GM10266 (cell line): ENCODE measurements at regions not wholly inside any gene's neighbourhood (a gene's known extent, or its start where the extent isn't known, plus 50 kb on each side); places are given as distances from the start of the nearest gene placed in this dataset.

ENCODE experiments used
- DNase-seq: peaks from one replicate; pipeline ENCODE4 v3.0.0; 2012; ENCODE audit errors: extremely low spot score
- CTCF ChIP-seq: IDR thresholded peaks from 2 replicates; pipeline ENCODE4 v1.5.1; 2012; ENCODE audit warnings: mild to moderate bottlenecking, low read depth; ENCODE audit not compliant: control insufficient read depth, insufficient read depth; ENCODE audit errors: missing control alignments

- TF ChIP-seq CTCF: no peak
- no peak for DNase-seq
Observed at GRCh38 chr3:147930232-147930807, 521.2 kb downstream of the ZIC1 start.

- TF ChIP-seq CTCF: no peak
- no peak for DNase-seq
Observed at GRCh38 chr3:147934451-147935180, 525.5 kb downstream of the ZIC1 start.

DNA sequence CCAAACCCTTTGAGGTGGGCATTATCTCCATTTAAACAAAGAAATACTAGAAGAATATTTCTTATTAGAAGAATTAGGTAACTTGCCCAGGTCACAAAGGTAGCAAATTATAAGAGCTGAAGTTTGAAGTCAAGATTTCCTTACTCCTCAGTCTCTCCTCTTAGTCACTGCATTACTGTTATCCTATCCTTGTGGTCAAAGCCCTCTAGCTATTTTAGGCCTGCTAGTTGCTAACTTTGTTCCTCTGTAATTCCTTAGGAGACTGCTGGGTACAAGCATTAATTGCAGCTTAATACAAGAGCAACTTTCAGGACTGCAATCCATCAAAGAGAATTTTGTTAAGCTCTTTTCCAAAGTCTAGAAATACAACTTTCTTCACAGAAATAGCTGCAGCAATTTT is 528.2 kb downstream of the ZIC1 start:
- no peak for TF ChIP-seq CTCF
- no peak for DNase-seq

GRCh38 chr3:147937891-147938290 is 528.7 kb downstream of the ZIC1 start:
- no peak for DNase-seq
- no peak for TF ChIP-seq CTCF

DNA sequence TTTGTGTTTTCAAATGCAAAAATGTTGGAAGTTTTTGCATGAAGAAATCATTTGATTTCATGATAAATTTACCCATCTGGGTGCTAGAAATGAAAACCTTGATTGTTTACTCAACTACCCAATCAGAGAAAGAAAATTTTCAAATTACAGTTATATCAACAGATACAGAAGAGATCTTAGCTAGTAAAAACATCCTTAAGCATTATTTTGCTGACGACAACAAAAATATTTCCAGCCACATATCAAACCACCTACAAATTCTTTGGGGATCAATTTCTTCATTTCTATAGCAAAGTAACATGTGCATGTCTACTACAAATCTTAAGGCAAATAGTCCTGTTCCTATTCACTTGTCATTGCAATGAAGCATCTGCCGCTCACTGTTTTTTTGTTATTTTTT is 530.3 kb downstream of the ZIC1 start:
- no peak for TF ChIP-seq CTCF
- no peak for DNase-seq

- no peak for TF ChIP-seq CTCF
- DNase-seq: no peak
Observed at GRCh38 chr3:147939839-147940238, 530.7 kb downstream of the ZIC1 start.

DNA sequence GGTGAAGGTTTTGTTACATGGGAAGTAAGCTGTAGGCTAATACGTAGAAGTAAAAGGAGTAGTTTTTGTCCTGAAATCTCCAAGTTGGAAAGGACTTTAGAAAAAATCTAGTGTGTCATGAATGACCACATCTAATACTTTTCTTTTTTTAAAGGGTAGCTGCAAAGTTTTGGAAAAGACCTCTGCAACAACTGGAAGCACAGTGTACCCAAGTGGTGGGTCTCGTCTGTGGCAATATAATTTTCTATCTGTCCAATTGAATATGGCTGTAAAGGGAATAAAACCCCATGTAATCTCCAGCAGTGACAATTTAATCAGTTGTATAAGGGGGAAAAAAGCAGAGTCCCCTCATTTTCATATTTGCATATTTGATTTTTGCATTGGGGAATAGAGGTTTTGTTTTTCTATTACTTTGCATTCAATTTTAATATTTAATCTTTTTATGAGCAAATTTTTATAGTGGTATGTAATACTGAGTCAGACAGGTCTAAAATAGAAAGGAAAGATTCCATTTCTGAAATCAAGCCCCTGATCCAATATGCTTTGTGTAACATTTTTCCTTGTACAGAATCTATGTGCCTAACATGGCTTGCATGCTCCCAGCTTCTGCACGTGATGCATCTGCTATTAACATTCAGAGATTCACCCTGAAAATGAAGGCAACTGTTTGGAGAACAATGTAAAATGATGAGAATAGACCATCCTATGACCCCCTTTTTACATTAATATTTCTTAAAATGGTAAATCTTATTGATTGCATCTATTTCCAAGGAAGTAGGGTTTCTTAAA is 531.4 kb downstream of the ZIC1 start:
- TF ChIP-seq CTCF: no peak
- DNase-seq: no peak
